NB4 (cell line): ENCODE measurements at regions not wholly inside any gene's neighbourhood (a gene's known extent, or its start where the extent isn't known, plus 50 kb on each side); places are given as distances from the start of the nearest gene placed in this dataset.

Experiments
- POLR2A ChIP-seq: IDR thresholded peaks from 2 replicates; pipeline ENCODE4 v1.6.1; 2011; ENCODE audit warnings: mild to moderate bottlenecking; ENCODE audit not compliant: insufficient read length; ENCODE audit errors: extremely low read depth
- TF ChIP-seq, protein P1 (sequence below): IDR thresholded peaks from one replicate; pipeline ENCODE4 v1.5.1; 2012; ENCODE audit warnings: low read depth, low read length

DNA sequence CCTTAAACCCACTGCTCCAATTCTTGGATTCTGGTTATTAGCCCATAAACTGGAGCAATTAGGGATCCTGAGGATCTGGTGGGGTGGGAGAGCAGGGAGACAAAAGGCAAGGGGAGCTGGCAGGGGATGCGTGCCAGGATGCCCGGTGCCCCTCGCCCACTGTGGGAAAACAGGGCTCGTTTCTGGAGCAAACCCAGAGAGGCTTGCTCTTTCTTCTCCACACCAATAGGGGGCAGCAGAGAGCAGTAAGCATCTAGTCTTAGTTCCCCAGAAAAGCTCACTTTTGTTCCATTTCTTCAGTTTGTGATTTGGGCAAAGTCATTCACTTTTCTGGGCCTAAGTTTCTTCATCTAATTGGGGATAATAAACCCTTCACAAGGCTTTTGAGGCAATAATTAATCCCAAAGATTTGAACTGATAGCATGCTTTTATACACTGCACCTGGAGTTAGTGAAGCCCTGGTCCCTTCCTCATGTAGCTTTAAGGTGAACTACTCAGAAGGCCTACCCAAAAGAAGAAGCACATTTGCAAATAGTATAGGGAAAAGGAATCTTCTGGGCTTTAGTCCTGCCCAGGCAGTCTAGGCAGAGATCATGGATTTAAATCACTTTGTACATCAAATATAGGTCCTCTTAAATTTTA, 160.6 kb upstream of the USP24 start:
- TF ChIP-seq, protein P1, sequence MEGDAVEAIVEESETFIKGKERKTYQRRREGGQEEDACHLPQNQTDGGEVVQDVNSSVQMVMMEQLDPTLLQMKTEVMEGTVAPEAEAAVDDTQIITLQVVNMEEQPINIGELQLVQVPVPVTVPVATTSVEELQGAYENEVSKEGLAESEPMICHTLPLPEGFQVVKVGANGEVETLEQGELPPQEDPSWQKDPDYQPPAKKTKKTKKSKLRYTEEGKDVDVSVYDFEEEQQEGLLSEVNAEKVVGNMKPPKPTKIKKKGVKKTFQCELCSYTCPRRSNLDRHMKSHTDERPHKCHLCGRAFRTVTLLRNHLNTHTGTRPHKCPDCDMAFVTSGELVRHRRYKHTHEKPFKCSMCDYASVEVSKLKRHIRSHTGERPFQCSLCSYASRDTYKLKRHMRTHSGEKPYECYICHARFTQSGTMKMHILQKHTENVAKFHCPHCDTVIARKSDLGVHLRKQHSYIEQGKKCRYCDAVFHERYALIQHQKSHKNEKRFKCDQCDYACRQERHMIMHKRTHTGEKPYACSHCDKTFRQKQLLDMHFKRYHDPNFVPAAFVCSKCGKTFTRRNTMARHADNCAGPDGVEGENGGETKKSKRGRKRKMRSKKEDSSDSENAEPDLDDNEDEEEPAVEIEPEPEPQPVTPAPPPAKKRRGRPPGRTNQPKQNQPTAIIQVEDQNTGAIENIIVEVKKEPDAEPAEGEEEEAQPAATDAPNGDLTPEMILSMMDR: peak; percentile 87
- TF ChIP-seq POLR2A: no peak
